ENCODE measurements at regions not wholly inside any gene's neighbourhood (a gene's known extent, or its start where the extent isn't known, plus 50 kb on each side); places are given as distances from the start of the nearest gene placed in this dataset.

DNA sequence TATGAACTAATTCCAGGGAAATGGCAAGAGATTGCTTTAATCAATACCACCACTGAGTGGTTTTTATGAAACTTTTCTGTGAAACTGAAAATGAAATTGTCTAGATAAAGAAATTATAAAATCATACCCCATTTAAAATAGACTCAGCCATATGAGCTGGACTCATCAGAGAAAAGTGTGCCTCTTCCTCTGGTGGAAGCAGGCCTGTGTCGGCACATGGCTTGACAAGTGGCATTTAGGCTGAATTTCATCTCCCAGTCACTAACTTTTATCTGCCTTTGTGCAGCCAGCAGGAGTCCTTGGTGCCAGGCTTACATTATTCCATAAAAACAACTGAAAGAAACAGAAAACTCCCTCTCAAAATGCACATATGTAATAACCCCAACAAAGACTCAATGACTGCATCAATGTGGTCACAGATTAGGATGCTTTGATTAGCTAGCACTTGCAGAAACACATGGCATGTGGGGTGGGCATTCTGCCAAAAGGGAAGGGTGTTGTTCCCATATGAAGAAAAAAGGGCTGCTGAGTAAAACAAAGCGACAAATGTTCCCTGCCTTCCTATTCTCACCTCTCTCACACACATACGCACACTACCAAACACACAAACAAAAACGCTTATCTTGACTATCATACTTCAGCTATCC, 232.3 kb downstream of the PABPC4L start:
- TF ChIP-seq POLR2A (IDR thresholded peaks at IDR 0.05): no peak
- TF ChIP-seq, protein P1, sequence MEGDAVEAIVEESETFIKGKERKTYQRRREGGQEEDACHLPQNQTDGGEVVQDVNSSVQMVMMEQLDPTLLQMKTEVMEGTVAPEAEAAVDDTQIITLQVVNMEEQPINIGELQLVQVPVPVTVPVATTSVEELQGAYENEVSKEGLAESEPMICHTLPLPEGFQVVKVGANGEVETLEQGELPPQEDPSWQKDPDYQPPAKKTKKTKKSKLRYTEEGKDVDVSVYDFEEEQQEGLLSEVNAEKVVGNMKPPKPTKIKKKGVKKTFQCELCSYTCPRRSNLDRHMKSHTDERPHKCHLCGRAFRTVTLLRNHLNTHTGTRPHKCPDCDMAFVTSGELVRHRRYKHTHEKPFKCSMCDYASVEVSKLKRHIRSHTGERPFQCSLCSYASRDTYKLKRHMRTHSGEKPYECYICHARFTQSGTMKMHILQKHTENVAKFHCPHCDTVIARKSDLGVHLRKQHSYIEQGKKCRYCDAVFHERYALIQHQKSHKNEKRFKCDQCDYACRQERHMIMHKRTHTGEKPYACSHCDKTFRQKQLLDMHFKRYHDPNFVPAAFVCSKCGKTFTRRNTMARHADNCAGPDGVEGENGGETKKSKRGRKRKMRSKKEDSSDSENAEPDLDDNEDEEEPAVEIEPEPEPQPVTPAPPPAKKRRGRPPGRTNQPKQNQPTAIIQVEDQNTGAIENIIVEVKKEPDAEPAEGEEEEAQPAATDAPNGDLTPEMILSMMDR (IDR thresholded peaks at IDR 0.05): no peak

Measured in adrenal gland (tissue), 5 donors.